ENCODE measurements at regions not wholly inside any gene's neighbourhood (a gene's known extent, or its start where the extent isn't known, plus 50 kb on each side); places are given as distances from the start of the nearest gene placed in this dataset.
"Not testable (repeated sequence)": the region's sequence is repeated elsewhere in the genome, so short reads cannot be mapped to it uniquely, and the experiment has no call there.

DNA sequence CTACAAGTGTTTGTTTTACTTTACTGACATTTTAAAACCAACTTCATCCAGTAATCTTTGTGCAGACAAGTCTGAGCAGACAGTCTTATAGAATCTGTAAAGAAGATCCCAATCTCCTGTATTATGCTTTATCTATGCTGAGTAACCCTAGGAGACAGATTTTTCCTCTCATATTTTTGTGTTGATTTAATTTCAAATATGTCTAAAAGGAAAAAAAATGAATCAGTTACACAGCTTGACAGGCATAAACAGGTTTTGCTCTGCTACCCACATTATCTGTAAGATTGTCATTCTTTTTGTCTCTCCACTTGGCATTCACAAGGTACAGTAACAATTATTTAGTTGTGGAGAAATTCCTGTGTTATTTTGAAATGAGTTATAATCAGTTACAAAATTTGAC, 415.0 kb downstream of the NYAP2 start:
- H3K4me1 Mint-ChIP-seq = no peaks in the 10 kb centered on the region
- H3K9me3 Mint-ChIP-seq = no peaks in the 10 kb centered on the region
- CTCF ChIA-PET = no interaction called here
- DNase-seq = no peak
- H3K4me3 Mint-ChIP-seq = no peak overlapping the region
- no peaks in the 10 kb centered on the region for H3K36me3 Mint-ChIP-seq
- H3K27ac Mint-ChIP-seq = no peak overlapping the region
- H3K27me3 Mint-ChIP-seq = no peaks in the 10 kb centered on the region

DNA sequence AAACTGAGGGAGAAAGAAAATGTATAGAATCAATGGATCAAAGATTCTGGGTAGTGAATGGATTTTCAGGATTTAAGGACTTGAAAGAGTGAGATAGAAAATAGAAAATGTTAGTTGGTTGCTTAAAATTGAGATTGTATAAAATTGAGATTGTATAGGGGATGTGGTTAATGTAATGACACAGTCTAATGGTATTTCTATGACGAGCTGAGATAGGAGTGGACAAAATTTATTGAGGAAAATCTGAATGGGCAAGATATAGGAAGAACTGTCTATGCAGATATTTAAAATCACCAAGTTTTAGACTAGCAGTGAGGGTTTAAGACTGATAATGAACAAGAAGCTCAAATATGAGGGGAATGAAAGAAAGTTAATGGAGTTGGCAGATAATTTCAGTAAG, 406.6 kb downstream of the NYAP2 start:
- no peaks in the 10 kb centered on the region for H3K4me1 Mint-ChIP-seq
- H3K27me3 Mint-ChIP-seq = no peaks in the 10 kb centered on the region
- CTCF ChIA-PET = no interaction called here
- no peak overlapping the region for H3K27ac Mint-ChIP-seq
- H3K9me3 Mint-ChIP-seq = no peaks in the 10 kb centered on the region
- H3K4me3 Mint-ChIP-seq = no peak overlapping the region
- no peak for DNase-seq
- H3K36me3 Mint-ChIP-seq = no peaks in the 10 kb centered on the region

DNA sequence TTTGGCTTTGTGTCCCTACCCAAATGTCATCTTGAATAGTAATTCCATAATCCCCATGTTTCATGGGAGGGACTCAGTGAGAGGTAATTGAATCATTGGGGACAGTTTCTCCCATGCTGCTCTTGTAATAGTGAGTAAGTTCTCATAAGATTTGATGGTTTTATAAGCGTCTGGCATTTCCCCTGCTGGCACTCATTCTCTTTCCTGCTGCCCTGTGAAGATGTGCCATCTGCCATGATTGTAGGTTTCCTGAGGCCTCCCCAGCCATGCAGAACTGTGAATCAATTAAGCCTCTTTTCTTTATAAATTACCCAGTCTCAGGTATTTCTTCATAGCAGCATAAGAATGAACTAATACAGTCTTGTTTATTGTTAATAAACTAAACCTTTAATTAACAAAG, 402.6 kb downstream of the NYAP2 start:
- H3K36me3 Mint-ChIP-seq, CTCF ChIA-PET, H3K4me3 Mint-ChIP-seq, H3K27me3 Mint-ChIP-seq, H3K4me1 Mint-ChIP-seq, H3K27ac Mint-ChIP-seq, DNase-seq, H3K9me3 Mint-ChIP-seq: not testable (repeated sequence)

DNA sequence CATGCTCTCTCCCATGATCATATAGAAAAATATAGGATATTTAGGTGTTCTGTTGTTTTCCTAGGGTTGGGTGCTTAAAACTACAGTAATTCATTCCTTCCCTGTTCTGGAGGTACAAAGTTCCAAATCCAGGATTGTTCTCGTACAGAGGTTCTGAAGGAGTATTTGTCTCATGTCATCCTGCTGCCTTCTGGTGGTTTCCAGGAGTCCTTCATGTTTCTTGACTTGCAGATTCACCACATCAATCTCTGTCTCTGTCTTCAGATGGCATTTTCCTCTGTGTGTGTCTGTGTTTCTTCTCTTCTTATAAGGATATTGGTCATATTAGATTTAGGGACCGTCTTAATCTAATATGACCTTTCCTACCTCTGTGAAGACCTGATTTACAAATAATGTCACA, 397.9 kb downstream of the NYAP2 start:
- no peak overlapping the region for H3K4me3 Mint-ChIP-seq
- no peaks in the 10 kb centered on the region for H3K9me3 Mint-ChIP-seq
- H3K27ac Mint-ChIP-seq = no peak overlapping the region

DNA sequence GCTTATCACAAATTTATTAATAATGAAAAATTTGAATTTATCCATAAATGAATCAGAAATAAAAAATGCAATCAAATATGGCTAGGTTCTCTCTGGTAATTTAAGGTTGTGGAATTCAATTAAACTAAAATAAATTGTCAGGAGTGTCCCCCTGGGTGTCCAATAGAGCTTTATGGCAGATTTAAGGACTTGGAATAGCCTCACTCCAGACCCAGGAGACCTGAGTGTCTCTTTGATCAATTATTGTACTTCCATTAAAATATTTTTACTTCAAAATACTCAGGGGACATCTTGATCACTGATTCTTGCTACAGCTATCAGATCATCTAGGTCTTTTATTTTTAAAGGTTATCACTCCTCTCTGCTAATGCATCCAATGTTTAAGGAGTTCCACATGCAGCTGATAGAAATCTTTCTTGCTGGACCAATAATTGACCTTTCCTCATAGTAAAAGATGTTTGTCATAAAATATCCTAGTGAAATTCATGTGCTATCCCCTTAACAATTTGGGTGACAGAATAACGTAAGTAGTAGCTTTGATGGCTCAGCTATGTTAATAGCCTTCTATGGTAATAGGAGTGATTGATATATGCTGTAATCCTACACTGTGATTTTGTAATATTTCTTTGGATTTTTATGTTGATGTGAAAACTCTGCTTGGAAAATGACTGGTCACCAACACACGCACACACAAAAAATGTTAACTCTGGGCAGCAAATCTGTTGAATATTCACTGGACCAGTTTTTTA, 395.3 kb downstream of the NYAP2 start:
- no peak for DNase-seq
- CTCF ChIA-PET = no interaction called here
- Mint-ChIP-seq H3K36me3 (no peaks in the 10 kb centered on the region), H3K9me3 (no peaks in the 10 kb centered on the region), H3K27ac (no peak overlapping the region), H3K4me3 (no peak overlapping the region), H3K4me1 (no peaks in the 10 kb centered on the region), H3K27me3 (no peaks in the 10 kb centered on the region)

More for the DNA sequence above, 397.9 kb downstream of the NYAP2 start:
- Mint-ChIP-seq H3K36me3 (no peaks in the 10 kb centered on the region), H3K4me1 (no peaks in the 10 kb centered on the region), H3K27me3 (no peaks in the 10 kb centered on the region)
- DNase-seq = no peak
- CTCF ChIA-PET = no interaction called here

DNA sequence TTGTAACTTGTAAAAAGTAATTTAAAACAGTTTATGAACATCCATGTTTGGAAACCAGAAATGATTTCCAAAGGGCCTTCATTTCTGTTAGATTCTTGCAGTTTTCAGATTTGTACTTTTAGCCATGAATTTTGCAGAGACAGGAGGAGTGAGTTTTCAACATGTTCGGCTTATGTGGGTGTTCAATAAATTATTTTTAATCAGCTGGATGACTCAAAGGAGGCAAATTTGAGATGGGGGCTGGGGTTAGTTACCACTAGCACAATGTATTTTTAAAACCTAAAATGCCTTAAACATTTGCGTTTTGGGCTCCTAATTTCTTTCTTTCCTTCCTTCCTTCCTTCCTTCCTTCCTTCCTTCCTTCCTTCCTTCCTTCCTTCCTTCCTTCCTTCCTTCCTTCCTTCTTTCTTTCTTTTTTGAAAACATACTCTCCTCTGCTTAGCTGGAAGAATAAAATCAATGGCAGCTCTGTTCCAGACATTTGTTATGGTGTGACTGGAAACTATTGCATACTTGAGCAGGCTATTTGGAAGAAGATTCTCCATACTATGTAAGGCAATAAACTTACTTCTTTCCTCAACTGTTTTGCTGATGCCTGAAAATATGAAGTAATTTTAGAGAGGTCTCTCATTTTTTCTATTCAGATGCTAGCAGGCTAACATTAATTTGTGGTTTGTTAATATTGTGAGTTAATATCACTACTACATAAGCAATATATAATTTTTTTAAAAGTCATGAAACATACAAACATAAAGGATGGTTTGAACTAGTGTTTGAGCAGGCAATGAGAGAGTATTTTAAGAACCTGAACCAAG, 394.4 kb downstream of the NYAP2 start:
- CTCF ChIA-PET = interaction anchor here (1.1 kb wide), 1 partner anchor 11 kb away, joined by 3 read pairs; no protein-coding TSS in a partner anchor
- no peaks in the 10 kb centered on the region for H3K27me3 Mint-ChIP-seq
- H3K9me3 Mint-ChIP-seq = no peaks in the 10 kb centered on the region
- no peak for DNase-seq
- H3K27ac Mint-ChIP-seq = no peak overlapping the region
- H3K4me1 Mint-ChIP-seq = no peaks in the 10 kb centered on the region
- no peaks in the 10 kb centered on the region for H3K36me3 Mint-ChIP-seq
- no peak overlapping the region for H3K4me3 Mint-ChIP-seq

DNA sequence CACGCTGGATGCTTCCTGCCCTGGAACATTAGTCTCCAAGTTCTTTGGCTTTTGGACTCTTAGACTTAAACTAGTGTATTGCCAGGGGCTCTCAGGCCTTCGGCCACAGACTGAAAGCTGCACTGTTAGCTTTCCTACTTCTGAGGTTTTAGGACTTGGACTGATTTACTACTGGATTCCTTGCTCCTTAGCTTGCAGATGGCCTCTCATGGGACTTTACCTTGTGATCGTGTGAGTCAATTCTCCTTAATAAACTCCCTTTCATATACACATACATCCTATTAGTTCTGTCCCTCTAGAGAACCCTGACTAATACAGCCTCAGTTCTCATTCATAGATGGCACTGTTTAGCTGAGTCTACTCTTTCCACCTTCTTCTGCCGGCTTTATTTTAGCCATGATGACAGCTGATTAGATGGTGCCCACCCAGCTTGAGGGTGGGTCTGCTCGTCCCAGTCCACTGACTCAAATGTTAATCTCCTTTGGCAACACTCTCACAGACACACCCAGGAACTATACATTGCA, 389.1 kb downstream of the NYAP2 start:
- no peak for DNase-seq
- Mint-ChIP-seq H3K27ac (no peak overlapping the region), H3K4me1 (no peaks in the 10 kb centered on the region), H3K36me3 (no peaks in the 10 kb centered on the region), H3K9me3 (no peaks in the 10 kb centered on the region), H3K4me3 (no peak overlapping the region), H3K27me3 (no peaks in the 10 kb centered on the region)
- CTCF ChIA-PET = no interaction called here

DNA sequence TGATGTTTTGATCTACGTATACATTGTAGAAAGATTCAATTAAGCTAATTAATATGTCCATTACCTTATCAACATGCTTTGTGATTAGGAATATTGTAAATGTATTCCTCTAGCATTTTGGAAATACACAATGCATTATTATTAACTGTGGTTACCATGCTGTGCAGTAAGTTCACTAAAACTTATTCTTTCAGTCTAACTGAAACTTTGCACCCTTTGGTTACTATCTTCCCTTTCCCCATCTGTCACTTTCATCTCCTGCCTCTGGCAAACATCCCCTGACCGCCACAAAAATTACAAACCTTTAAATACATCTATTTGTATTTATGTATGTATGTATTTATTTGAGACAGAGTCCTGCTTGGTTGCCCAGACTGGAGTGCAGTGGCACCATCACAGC, 388.0 kb downstream of the NYAP2 start:
- H3K9me3 Mint-ChIP-seq = no peaks in the 10 kb centered on the region
- no peak overlapping the region for H3K4me3 Mint-ChIP-seq

DNA sequence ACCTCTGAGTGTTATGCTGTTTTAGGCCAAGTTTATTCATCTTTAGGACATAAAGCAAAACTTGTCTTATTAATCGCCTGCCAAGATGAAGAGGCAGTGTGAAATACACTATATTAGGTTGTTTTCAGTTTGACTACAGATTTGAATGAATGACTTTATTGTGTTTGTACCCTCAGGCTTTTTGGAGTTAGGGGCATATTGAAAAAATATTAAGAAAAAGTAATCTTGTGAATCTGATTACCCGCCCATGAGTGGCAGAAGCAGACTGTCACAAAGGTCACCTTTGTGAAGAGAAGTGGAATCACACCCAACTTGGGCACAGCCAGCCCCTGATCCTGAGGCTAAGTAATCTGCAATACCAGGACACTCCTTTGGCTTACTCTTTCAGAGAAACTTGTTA, 382.5 kb downstream of the NYAP2 start:
- Mint-ChIP-seq H3K4me1 (no peaks in the 10 kb centered on the region), H3K9me3 (no peaks in the 10 kb centered on the region), H3K27me3 (no peaks in the 10 kb centered on the region), H3K27ac (no peak overlapping the region), H3K4me3 (no peak overlapping the region), H3K36me3 (no peaks in the 10 kb centered on the region)
- DNase-seq = no peak
- CTCF ChIA-PET = no interaction called here

More for the DNA sequence above, 388.0 kb downstream of the NYAP2 start:
- no peaks in the 10 kb centered on the region for H3K27me3 Mint-ChIP-seq
- DNase-seq = no peak
- H3K27ac Mint-ChIP-seq = no peak overlapping the region
- H3K36me3 Mint-ChIP-seq = no peaks in the 10 kb centered on the region
- CTCF ChIA-PET = no interaction called here
- H3K4me1 Mint-ChIP-seq = no peaks in the 10 kb centered on the region

DNA sequence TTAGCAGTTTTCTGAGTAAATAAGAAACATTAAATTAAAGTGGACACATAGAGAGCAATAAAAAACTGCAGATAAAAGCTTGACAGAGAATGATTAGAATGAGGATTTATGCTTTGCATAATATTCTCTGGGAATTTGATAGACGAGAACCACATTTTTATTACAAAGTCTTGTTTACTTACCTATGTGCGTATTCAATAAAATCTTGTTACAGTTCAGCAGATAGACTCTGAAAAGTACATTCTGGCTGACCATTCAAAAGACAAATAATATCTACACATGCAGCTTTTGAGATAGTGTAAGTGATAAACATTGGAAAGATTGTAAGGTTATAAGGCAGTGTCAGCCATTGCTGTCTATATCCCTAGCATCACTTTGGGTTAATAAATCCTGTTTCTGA, 381.6 kb downstream of the NYAP2 start:
- Mint-ChIP-seq H3K4me3 (no peak overlapping the region), H3K9me3 (no peaks in the 10 kb centered on the region), H3K27ac (no peak overlapping the region), H3K4me1 (no peaks in the 10 kb centered on the region), H3K27me3 (no peaks in the 10 kb centered on the region), H3K36me3 (no peaks in the 10 kb centered on the region)
- no peak for DNase-seq
- CTCF ChIA-PET = no interaction called here

DNA sequence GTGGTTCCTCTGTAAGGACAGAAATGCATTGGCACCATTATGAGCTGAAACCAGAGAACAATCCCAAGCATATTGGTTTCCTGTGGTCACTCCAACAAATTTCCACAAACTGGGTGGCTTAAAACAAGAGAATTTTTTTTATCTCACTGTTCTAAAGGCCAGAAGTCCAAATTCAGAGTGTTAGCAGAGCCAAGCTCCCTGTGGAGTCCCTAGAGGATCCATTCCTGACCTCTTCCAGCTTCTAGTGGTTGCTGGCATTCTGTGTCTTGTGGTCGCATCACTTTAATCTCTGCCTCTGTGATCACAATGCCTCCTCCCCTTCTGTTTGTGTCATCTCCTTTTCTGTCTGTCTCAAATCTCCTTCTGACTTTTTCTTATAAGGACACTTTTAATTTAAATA, 380.3 kb downstream of the NYAP2 start:
- CTCF ChIA-PET = no interaction called here
- Mint-ChIP-seq H3K4me1 (no peaks in the 10 kb centered on the region), H3K27ac (no peak overlapping the region), H3K27me3 (no peaks in the 10 kb centered on the region), H3K36me3 (no peaks in the 10 kb centered on the region), H3K4me3 (no peak overlapping the region), H3K9me3 (no peaks in the 10 kb centered on the region)
- no peak for DNase-seq

DNA sequence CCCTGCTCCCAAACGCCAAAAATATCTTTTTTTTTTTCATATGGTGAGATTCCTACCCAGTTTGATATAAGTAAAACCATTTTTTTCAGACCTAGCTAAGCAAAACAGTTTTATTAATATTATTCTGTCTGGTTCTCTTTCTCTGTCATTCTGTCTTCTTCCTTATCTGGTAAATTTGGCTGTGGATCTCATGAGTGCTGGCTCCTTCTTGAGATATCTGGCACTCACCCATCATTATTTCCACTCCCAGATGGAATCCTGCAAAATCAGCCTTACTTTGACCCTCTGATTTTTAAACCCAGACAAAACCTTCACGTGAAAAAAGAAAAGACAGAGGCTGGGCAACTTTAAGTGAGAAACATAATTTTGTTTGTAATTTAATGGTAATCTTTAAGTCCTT, 373.6 kb downstream of the NYAP2 start:
- H3K4me1 Mint-ChIP-seq = no peaks in the 10 kb centered on the region
- H3K4me3 Mint-ChIP-seq = no peak overlapping the region
- H3K9me3 Mint-ChIP-seq = no peaks in the 10 kb centered on the region
- no peak overlapping the region for H3K27ac Mint-ChIP-seq
- H3K36me3 Mint-ChIP-seq = no peaks in the 10 kb centered on the region
- DNase-seq = no peak
- CTCF ChIA-PET = no interaction called here
- H3K27me3 Mint-ChIP-seq = no peaks in the 10 kb centered on the region

DNA sequence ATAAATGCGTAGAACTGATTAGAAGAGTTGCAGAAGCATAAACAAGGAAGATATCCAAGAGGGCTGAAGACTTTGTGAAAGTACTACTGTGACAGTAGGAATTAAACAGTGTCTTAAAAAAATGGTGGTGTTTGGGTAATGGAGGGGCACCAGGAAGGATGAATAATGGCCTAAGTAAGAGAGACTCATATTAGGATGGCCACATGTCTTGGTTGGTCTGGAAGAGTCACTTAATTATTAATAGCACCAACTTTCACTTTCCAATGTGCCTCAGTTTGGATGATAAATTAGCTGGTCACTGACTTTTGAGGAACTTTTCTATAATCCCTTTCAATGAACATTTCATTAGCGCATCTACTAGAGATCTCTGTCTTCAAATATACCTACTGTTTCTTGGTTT, 372.2 kb downstream of the NYAP2 start:
- Mint-ChIP-seq H3K36me3 (no peaks in the 10 kb centered on the region), H3K27me3 (no peaks in the 10 kb centered on the region), H3K4me3 (no peak overlapping the region), H3K4me1 (no peaks in the 10 kb centered on the region), H3K9me3 (no peaks in the 10 kb centered on the region), H3K27ac (no peak overlapping the region)
- DNase-seq = no peak
- CTCF ChIA-PET = no interaction called here

DNA sequence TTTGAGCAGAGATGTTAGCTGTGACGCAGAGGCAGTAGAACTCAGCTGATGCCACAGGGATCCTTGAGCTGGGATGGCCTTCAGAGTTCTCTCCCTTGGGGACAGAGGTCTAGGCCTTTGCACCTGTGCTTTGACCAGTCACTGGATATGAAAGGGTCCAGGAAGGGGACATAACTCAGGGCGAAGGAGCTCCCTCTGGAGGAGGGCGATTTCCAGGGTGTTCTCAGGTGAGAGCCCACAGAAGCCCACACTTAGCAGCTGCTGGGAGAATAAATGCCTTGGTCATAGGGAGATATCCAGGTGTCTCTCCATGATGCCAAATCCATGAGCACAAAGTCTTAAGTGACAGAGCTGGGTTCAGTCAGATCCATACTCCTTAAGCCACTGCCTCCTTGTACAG, 369.2 kb downstream of the NYAP2 start:
- no peak overlapping the region for H3K27ac Mint-ChIP-seq
- CTCF ChIA-PET = no interaction called here
- H3K4me1 Mint-ChIP-seq = no peaks in the 10 kb centered on the region
- no peaks in the 10 kb centered on the region for H3K36me3 Mint-ChIP-seq
- H3K27me3 Mint-ChIP-seq = no peaks in the 10 kb centered on the region
- DNase-seq = no peak
- H3K4me3 Mint-ChIP-seq = no peak overlapping the region
- H3K9me3 Mint-ChIP-seq = no peaks in the 10 kb centered on the region

DNA sequence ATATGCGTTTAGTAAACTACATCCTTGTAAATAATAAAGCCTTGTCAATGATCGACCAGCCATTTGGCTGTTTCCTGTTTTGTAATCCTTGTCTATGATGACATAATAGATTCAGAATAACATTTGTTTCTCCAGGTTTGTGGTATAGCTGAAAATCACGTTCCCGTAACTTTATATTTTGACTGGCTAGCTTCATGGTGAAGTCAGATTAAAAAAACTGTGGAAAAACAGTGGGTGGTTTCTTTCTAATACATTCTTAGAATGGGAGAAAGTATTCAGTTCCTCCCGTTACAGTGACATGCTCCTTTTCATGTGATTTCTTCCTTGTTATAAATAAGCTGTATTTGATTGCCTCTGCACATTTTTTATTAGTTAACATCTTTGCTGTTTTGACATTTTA, 366.9 kb downstream of the NYAP2 start:
- H3K27me3 Mint-ChIP-seq = no peaks in the 10 kb centered on the region
- no peak overlapping the region for H3K4me3 Mint-ChIP-seq
- H3K9me3 Mint-ChIP-seq = no peaks in the 10 kb centered on the region
- DNase-seq = no peak
- no peak overlapping the region for H3K27ac Mint-ChIP-seq
- CTCF ChIA-PET = no interaction called here
- no peaks in the 10 kb centered on the region for H3K36me3 Mint-ChIP-seq
- H3K4me1 Mint-ChIP-seq = no peaks in the 10 kb centered on the region

Measured in activated naive CD4-positive, alpha-beta T cell treated with anti-CD3 and anti-CD28 coated beads, Interleukin-2, amount 10 ng/mL, durations not matched to agents 7 days and 5 days (primary cell).